ENCODE measurements at regions not wholly inside any gene's neighbourhood (a gene's known extent, or its start where the extent isn't known, plus 50 kb on each side); places are given as distances from the start of the nearest gene placed in this dataset.

GRCh38 chr10:94105226-94105625 is 111.5 kb downstream of the PLCE1 start:
- no peak overlapping the region for H3K27ac ChIP-seq
- H3K4me3 ChIP-seq = no peak overlapping the region
- no peak for TF ChIP-seq CTCF (IDR thresholded peaks at IDR 0.05)
- DNase-seq (ENCODE audit: low spot score) = no peak

- H3K27ac ChIP-seq = no peak overlapping the region
- no peak for DNase-seq (ENCODE audit: low spot score)
- no peak for TF ChIP-seq CTCF (IDR thresholded peaks at IDR 0.05)
- no peak overlapping the region for H3K4me3 ChIP-seq
Measured at GRCh38 chr10:94107191-94107590, 113.5 kb downstream of the PLCE1 start.

- DNase-seq (ENCODE audit: low spot score) = no peak
- no peak overlapping the region for H3K27ac ChIP-seq
- no peak for TF ChIP-seq CTCF (IDR thresholded peaks at IDR 0.05)
- no peak overlapping the region for H3K4me3 ChIP-seq
Measured at GRCh38 chr10:94108200-94108599, 114.5 kb downstream of the PLCE1 start.

- Histone ChIP-seq H3K27ac (peak overlapping the region; percentile 1 to 71), H3K4me3 (no peak overlapping the region)
- no peak for DNase-seq (ENCODE audit: low spot score)
- no peak for TF ChIP-seq CTCF (IDR thresholded peaks at IDR 0.05)
Measured at GRCh38 chr10:94111367-94111766, 117.6 kb downstream of the PLCE1 start.

GRCh38 chr10:94112321-94112720 is 118.6 kb downstream of the PLCE1 start:
- no peak for DNase-seq (ENCODE audit: low spot score)
- H3K4me3 ChIP-seq = no peak overlapping the region

GRCh38 chr10:94115725-94116124 is 122.0 kb downstream of the PLCE1 start:
- Histone ChIP-seq H3K27ac (no peak overlapping the region), H3K4me3 (no peak overlapping the region)
- no peak for DNase-seq (ENCODE audit: low spot score)
- no peak for TF ChIP-seq CTCF (IDR thresholded peaks at IDR 0.05)

More at GRCh38 chr10:94112321-94112720, 118.6 kb downstream of the PLCE1 start:
- TF ChIP-seq CTCF (IDR thresholded peaks at IDR 0.05) = no peak
- H3K27ac ChIP-seq = peak overlapping the region in 1 of 2 donors; percentile 48

GRCh38 chr10:94116848-94117247 is 123.1 kb downstream of the PLCE1 start:
- TF ChIP-seq CTCF (IDR thresholded peaks at IDR 0.05) = no peak
- no peak for DNase-seq (ENCODE audit: low spot score)
- H3K4me3 ChIP-seq = no peak overlapping the region
- no peak overlapping the region for H3K27ac ChIP-seq

Data from coronary artery (tissue), 2 donors.